HepG2 (cell line): ENCODE measurements at regions not wholly inside any gene's neighbourhood (a gene's known extent, or its start where the extent isn't known, plus 50 kb on each side); places are given as distances from the start of the nearest gene placed in this dataset.

Experiments used
- ATAC-seq: fragments of 200-7000 bp; cut with Tn5 transposase; 3 replicates; pipeline ENCODE4 v1.9.1; 2020; ENCODE audit warnings: mild to moderate bottlenecking, moderate library complexity
- BruUV-seq: library from RNA; stranded (reverse); fragments of 400-500 nt; replicated peaks from 2 replicates; lab custom pipeline; 2021; lab: Mats Ljungman, UMichigan
- CTCF ChIA-PET: fragments of 300-600 bp; formaldehyde crosslinking; extraction: SDS; loops from one replicate; lab custom pipeline; 2021; ENCODE audit warnings: low total read pairs, inconsistent platforms, low intra/inter-chr PET ratio; lab: Yijun Ruan, JAX
- POLR2A ChIA-PET: fragments of 350-600 bp; sonication (Branson Sonifier 250); formaldehyde crosslinking; loops from one replicate; lab custom pipeline; 2020; ENCODE audit warnings: antibody characterized with exemption, inconsistent platforms; lab: Yijun Ruan, JAX
- DNase-seq: peaks from one replicate; pipeline ENCODE4 v3.0.0-alpha.2; 2015; ENCODE audit warnings: low spot score
- FAIRE-seq: peaks from 3 replicates; lab custom pipeline; 2011; peaks lifted over from hg19 to GRCh38; lab: Jason Lieb, UNC
- H2AFZ ChIP-seq: one replicate; pipeline ENCODE4 v1.6.1; 2011; ENCODE audit warnings: low read length, inconsistent platforms
- H3K27ac ChIP-seq: fragments of 300-600 bp; 3 replicates; pipeline ENCODE4 v1.8.0; 2011; ENCODE audit warnings: mixed run types, mild to moderate bottlenecking, mixed read lengths, low read length, inconsistent platforms; ENCODE audit not compliant: insufficient read depth; ENCODE audit errors: extremely low read length
- H3K27me3 ChIP-seq, 2 experiments: fragments of 200-600 bp in 1 of 2; 2 replicates in 1 of 2; 3 replicates in 1 of 2; pipeline versions ENCODE4 v1.6.0 to v1.8.0; 2011; ENCODE audit warnings: low read length in 2 of 2, mild to moderate bottlenecking in 2 of 2, moderate library complexity in 2 of 2, inconsistent platforms in 1 of 2; ENCODE audit not compliant: insufficient read depth in 2 of 2, control insufficient read depth in 1 of 2
- H3K36me3 ChIP-seq, 2 experiments: fragments of 200-600 bp in 1 of 2; replicated peaks in 1 of 2; 2 replicates in 1 of 2; 3 replicates in 1 of 2; pipeline versions ENCODE4 v1.5.1 to v1.8.0; 2011; ENCODE audit warnings: low read length in 2 of 2, inconsistent platforms in 1 of 2; ENCODE audit not compliant: insufficient read depth in 2 of 2, control insufficient read depth in 1 of 2
- H3K4me1 ChIP-seq: 2 replicates; pipeline ENCODE4 v1.5.1; 2012; ENCODE audit warnings: low read length, inconsistent platforms; ENCODE audit not compliant: insufficient read depth
- H3K4me2 ChIP-seq: 2 replicates; pipeline ENCODE4 v1.6.0; 2011; ENCODE audit warnings: low read depth, low read length, inconsistent platforms
- H3K4me3 ChIP-seq, 3 experiments: fragments of 200-600 bp in 1 of 3; sonication (generic), shearing (Covaris generic) in 1 of 3; replicated peaks in 1 of 3; 2 replicates each; pipeline ENCODE4 v1.5.1; 2011 to 2016; ENCODE audit warnings: low read length in 3 of 3, inconsistent platforms in 2 of 3, low read depth in 2 of 3, mild to moderate bottlenecking in 2 of 3, control low read depth in 1 of 3, mixed read lengths in 1 of 3; ENCODE audit not compliant: insufficient read depth in 1 of 3
- H3K79me2 ChIP-seq: one replicate; pipeline ENCODE4 v1.6.1; 2011; ENCODE audit warnings: low read length, inconsistent platforms; ENCODE audit not compliant: insufficient read depth
- H3K9ac ChIP-seq: 2 replicates; pipeline ENCODE4 v1.6.0; 2011; ENCODE audit warnings: mild to moderate bottlenecking, low read depth, low read length, inconsistent platforms; ENCODE audit not compliant: insufficient read depth
- H3K9me3 ChIP-seq: 2 replicates; pipeline ENCODE4 v1.5.1; 2012; ENCODE audit warnings: mild to moderate bottlenecking, low read length
- H4K20me1 ChIP-seq: 2 replicates; pipeline ENCODE4 v1.6.0; 2011; ENCODE audit warnings: inconsistent platforms, mild to moderate bottlenecking, low read length, moderate library complexity; ENCODE audit not compliant: insufficient read depth
- MTERF4 ChIP-seq: sonication (generic); formaldehyde crosslinking; IDR thresholded peaks from 2 replicates; pipeline ENCODE4 v1.8.0; 2023; ENCODE audit warnings: mild to moderate bottlenecking, missing genetic modification reagents
- RBM39 ChIP-seq: fragments of 200-400 bp; formaldehyde crosslinking; IDR thresholded peaks from one replicate; pipeline ENCODE4 v1.6.1; 2018; ENCODE audit warnings: antibody characterized with exemption, mild to moderate bottlenecking, low read depth, low read length; ENCODE audit not compliant: poor library complexity, severe bottlenecking
- RCOR2 ChIP-seq: IDR thresholded peaks from 2 replicates; pipeline ENCODE4 v1.6.1; 2016; ENCODE audit warnings: missing biosample characterization, missing genetic modification reagents
- SCMH1 ChIP-seq: sonication (generic); formaldehyde crosslinking; IDR thresholded peaks from 2 replicates; pipeline ENCODE4 v1.9.0; 2021; ENCODE audit warnings: missing genetic modification reagents, mild to moderate bottlenecking, borderline replicate concordance
- WGBS: methylation state at CpG from one replicate; pipeline ENCODE4 v1.1.6; 2017; ENCODE audit warnings: low lambda C conversion rate; 5-methylcytosine and 5-hydroxymethylcytosine counted together
- in situ Hi-C: cut with HindIII; loops from 2 replicates; pipeline ENCODE4 v1.10.0; 2017; ENCODE audit warnings: low pct_unique_long_range_greater_than_20kb; ENCODE audit not compliant: extremely low pct_ligation_motif_present
- intact Hi-C: fragments of 100-400 bp; cut with micrococcal nuclease; formaldehyde crosslinking; loops from one replicate; pipeline ENCODE4 v1.10.0; 2022; ENCODE audit not compliant: unreplicated experiment
- TF ChIP-seq, protein P1 (sequence below): sonication (generic); formaldehyde crosslinking; IDR thresholded peaks from 2 replicates; pipeline ENCODE4 v1.4.0; 2020; ENCODE audit warnings: mild to moderate bottlenecking, missing genetic modification reagents

GRCh38 chr10:10927608-10928007, 90.1 kb upstream of the CELF2 start:
- Histone ChIP-seq H3K4me2 (no peak overlapping the region), H3K9ac (no peak overlapping the region), H3K4me3 (no peak overlapping the region), H3K4me1 (no peaks in the 10 kb centered on the region), H3K27me3 (no peaks in the 10 kb centered on the region), H4K20me1 (no peaks in the 10 kb centered on the region), H3K79me2 (no peaks in the 10 kb centered on the region), H3K36me3 (no peaks in the 10 kb centered on the region), H3K9me3 (no peaks in the 10 kb centered on the region), H3K27ac (no peak overlapping the region), H2AFZ (no peak overlapping the region)
- in situ Hi-C loops: no loop called here
- ChIA-PET POLR2A (no interaction called here), CTCF (no interaction called here)
- BruUV-seq: no TSS peak
- no peak for ATAC-seq
- WGBS: 11% methylated on average over 1 of the region's 1 CpG
- intact Hi-C loops: no loop called here
- DNase-seq: no peak
- TF ChIP-seq MTERF4 (CRISPR knock-in tag) (no peak), SCMH1 (CRISPR knock-in tag) (no peak)
- no peak for FAIRE-seq

DNA sequence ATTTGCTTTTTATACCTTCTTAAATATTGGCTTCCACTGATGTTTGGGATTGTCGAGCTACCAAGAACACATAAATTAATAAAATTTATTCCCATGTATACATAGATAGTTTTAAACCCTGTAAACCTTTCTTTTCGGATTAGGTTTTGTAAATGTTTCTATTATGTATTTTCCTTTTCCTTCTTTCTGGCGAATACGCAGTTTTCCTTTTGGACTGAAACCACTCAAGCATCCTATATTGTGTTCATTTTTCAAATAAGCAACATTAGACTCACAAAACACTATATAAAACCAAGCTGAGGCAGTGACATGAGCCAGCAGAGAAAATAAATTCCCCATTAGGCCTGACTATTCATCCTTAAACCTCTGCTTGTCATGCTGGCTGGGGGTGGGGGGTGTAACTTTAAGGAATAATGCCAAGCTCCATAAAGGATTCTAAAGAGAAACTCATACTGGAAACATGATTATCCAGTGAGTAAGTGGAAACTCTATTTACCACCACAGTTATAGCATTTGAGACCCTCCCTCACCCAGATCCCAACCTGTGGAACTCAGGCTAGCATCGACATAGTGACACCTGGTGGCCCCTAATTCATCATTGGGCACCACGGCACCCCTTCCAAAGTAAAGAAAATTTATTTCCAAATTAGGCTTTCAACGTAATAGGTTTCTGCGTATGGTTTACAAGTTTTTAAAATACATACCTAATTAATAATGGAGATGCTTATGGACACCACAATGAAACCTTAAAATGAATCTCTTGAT, 86.5 kb upstream of the CELF2 start:
- no peaks in the 10 kb centered on the region for H3K79me2 ChIP-seq
- no peaks in the 10 kb centered on the region for H3K36me3 ChIP-seq
- ChIA-PET CTCF (no interaction called here), POLR2A (no interaction called here)
- no peak for ATAC-seq
- no peak for DNase-seq
- BruUV-seq: no TSS peak
- H4K20me1 ChIP-seq: no peaks in the 10 kb centered on the region
- 21% methylated on average over 8 of the region's 8 CpGs for WGBS
- FAIRE-seq: no peak
- H3K9ac ChIP-seq: no peak overlapping the region
- no peaks in the 10 kb centered on the region for H3K27me3 ChIP-seq
- no peak overlapping the region for H3K4me2 ChIP-seq
- H3K27ac ChIP-seq: no peak overlapping the region
- intact Hi-C loops (no loop called here), in situ Hi-C loops (no loop called here)
- no peaks in the 10 kb centered on the region for H3K9me3 ChIP-seq
- H2AFZ ChIP-seq: no peak overlapping the region
- no peak overlapping the region for H3K4me3 ChIP-seq
- no peaks in the 10 kb centered on the region for H3K4me1 ChIP-seq
- no peak for TF ChIP-seq RBM39
- TF ChIP-seq RCOR2: no peak
- TF ChIP-seq, protein P1, sequence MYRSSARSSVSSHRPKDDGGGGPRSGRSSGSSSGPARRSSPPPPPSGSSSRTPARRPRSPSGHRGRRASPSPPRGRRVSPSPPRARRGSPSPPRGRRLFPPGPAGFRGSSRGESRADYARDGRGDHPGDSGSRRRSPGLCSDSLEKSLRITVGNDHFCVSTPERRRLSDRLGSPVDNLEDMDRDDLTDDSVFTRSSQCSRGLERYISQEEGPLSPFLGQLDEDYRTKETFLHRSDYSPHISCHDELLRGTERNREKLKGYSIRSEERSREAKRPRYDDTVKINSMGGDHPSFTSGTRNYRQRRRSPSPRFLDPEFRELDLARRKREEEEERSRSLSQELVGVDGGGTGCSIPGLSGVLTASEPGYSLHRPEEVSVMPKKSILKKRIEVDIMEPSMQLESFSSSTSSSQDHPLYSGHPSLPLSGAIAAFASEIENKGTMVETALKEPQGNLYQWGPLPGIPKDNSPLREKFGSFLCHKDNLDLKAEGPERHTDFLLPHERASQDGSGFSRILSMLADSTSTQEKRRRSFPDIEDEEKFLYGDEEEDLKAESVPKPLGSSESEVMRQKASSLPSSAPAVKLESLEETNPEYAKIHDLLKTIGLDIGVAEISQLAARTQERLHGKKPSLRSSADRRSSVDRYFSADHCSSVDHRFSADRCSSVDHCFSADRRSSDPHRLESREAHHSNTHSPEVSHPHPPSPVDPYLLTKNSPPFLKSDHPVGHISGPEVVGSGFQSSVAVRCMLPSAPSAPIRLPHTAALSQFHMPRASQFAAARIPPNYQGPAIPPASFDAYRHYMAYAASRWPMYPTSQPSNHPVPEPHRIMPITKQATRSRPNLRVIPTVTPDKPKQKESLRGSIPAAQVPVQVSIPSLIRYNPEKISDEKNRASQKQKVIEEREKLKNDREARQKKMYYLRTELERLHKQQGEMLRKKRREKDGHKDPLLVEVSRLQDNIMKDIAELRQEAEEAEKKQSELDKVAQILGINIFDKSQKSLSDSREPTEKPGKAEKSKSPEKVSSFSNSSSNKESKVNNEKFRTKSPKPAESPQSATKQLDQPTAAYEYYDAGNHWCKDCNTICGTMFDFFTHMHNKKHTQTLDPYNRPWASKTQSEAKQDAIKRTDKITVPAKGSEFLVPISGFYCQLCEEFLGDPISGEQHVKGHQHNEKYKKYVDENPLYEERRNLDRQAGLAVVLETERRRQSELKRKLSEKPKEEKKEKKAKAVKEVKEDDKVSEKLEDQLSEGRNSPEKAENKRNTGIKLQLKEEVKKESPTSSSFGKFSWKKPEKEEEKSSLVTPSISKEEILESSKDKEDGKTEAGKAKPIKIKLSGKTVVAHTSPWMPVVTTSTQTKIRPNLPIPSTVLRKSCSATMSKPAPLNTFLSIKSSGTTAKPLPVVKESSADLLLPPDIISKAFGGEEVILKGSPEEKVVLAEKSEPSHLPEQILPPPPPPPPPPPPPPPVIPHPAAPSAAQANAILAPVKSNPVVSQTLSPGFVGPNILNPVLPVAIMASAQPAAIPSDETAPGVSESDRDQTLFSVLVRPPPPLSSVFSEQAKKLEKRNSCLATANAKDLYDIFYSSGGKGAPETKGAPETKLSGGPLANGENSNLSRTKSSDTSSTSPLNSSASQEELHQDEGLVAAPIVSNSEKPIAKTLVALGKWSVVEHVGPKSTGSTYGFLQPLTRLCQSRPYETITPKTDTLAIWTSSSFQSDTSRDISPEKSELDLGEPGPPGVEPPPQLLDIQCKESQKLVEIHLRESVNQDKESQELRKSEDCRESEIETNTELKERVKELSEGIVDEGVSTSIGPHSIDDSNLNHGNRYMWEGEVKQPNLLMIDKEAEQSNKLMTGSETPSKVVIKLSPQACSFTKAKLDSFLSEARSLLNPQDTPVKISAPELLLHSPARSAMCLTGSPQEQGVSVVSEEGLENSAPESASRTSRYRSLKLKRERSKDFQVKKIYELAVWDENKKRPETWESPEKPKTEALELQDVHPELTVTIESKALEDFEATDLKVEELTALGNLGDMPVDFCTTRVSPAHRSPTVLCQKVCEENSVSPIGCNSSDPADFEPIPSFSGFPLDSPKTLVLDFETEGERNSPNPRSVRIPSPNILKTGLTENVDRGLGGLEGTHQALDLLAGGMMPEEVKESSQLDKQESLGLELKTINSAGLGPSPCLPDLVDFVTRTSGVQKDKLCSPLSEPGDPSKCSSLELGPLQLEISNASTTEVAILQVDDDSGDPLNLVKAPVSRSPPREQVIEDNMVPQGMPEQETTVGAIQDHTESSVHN (CRISPR knock-in tag): no peak
